H9 (cell line): ENCODE measurements at regions not wholly inside any gene's neighbourhood (a gene's known extent, or its start where the extent isn't known, plus 50 kb on each side); places are given as distances from the start of the nearest gene placed in this dataset.
"Not testable (repeated sequence)": the region's sequence is repeated elsewhere in the genome, so short reads cannot be mapped to it uniquely, and the experiment has no call there.

Experiments used
- DNase-seq: peaks from one replicate; pipeline ENCODE4 v3.0.0-alpha.2; 2017
- H2AFZ ChIP-seq: one replicate; pipeline ENCODE4 v1.6.1; 2013; ENCODE audit warnings: mild to moderate bottlenecking, low read length, control low read depth, moderate library complexity
- H2AK5ac ChIP-seq: 2 replicates; pipeline ENCODE4 v1.6.1; 2013; ENCODE audit warnings: low read length, control low read depth, mixed read lengths; ENCODE audit not compliant: insufficient read length
- H2BK120ac ChIP-seq: one replicate; pipeline ENCODE4 v1.6.1; 2013; ENCODE audit warnings: low read depth, mild to moderate bottlenecking, low read length, control low read depth, inconsistent platforms; ENCODE audit not compliant: poor library complexity, severe bottlenecking
- H2BK12ac ChIP-seq: 2 replicates; pipeline ENCODE4 v1.6.1; 2013; ENCODE audit warnings: low read length, control low read depth, mixed read lengths, low read depth; ENCODE audit not compliant: insufficient read length
- H2BK15ac ChIP-seq: 2 replicates; pipeline ENCODE4 v1.6.1; 2013; ENCODE audit warnings: low read depth, low read length, control low read depth
- H2BK20ac ChIP-seq: one replicate; pipeline ENCODE4 v1.6.1; 2013; ENCODE audit warnings: low read depth, mild to moderate bottlenecking, low read length, control low read depth, inconsistent platforms; ENCODE audit not compliant: poor library complexity, severe bottlenecking
- H2BK5ac ChIP-seq: 2 replicates; pipeline ENCODE4 v1.6.1; 2013; ENCODE audit warnings: low read length, control low read depth, mixed read lengths; ENCODE audit not compliant: insufficient read length
- H3K14ac ChIP-seq: 2 replicates; pipeline ENCODE4 v1.6.1; 2013; ENCODE audit warnings: low read length, control low read depth; ENCODE audit not compliant: insufficient read depth
- H3K18ac ChIP-seq: 2 replicates; pipeline ENCODE4 v1.6.1; 2013; ENCODE audit warnings: low read depth, mild to moderate bottlenecking, mixed read lengths, low read length, control low read depth; ENCODE audit not compliant: insufficient read length
- H3K23ac ChIP-seq: 2 replicates; pipeline ENCODE4 v1.6.1; 2013; ENCODE audit warnings: low read length, control low read depth, mixed read lengths, low read depth; ENCODE audit not compliant: insufficient read length
- H3K23me2 ChIP-seq: 2 replicates; pipeline ENCODE4 v1.6.1; 2013; ENCODE audit warnings: low read depth, mild to moderate bottlenecking, mixed read lengths, low read length, control low read depth; ENCODE audit not compliant: insufficient read length, poor library complexity, severe bottlenecking
- H3K27ac ChIP-seq: 2 replicates; pipeline ENCODE4 v1.5.1; 2013; ENCODE audit warnings: low read length, control low read depth, mixed read lengths, low read depth; ENCODE audit not compliant: insufficient read length
- H3K27me3 ChIP-seq: 2 replicates; pipeline ENCODE4 v1.6.1; 2013; ENCODE audit warnings: low read length, control low read depth, inconsistent platforms; ENCODE audit not compliant: insufficient read depth
- H3K4ac ChIP-seq: 2 replicates; pipeline ENCODE4 v1.6.1; 2013; ENCODE audit warnings: low read depth, mild to moderate bottlenecking, control low read depth, inconsistent platforms, low read length, moderate library complexity
- H3K4me1 ChIP-seq: 2 replicates; pipeline ENCODE4 v1.6.1; 2013; ENCODE audit warnings: low read length, control low read depth, inconsistent platforms; ENCODE audit not compliant: insufficient read depth
- H3K4me2 ChIP-seq: 2 replicates; pipeline ENCODE4 v1.6.1; 2013; ENCODE audit warnings: low read length, control low read depth, mixed read lengths; ENCODE audit not compliant: insufficient read length, insufficient read depth
- H3K56ac ChIP-seq: 2 replicates; pipeline ENCODE4 v1.6.1; 2013; ENCODE audit warnings: low read depth, mild to moderate bottlenecking, mixed read lengths, low read length, control low read depth; ENCODE audit not compliant: insufficient read length
- H3K79me1 ChIP-seq: 2 replicates; pipeline ENCODE4 v1.6.1; 2013; ENCODE audit warnings: low read depth, mild to moderate bottlenecking, moderate library complexity, low read length, control low read depth, inconsistent platforms; ENCODE audit not compliant: insufficient read depth, poor library complexity, severe bottlenecking
- H3K79me2 ChIP-seq: 2 replicates; pipeline ENCODE4 v1.6.1; 2013; ENCODE audit warnings: low read length, control low read depth, inconsistent platforms; ENCODE audit not compliant: insufficient read depth
- H3K9ac ChIP-seq: 2 replicates; pipeline ENCODE4 v1.6.1; 2013; ENCODE audit warnings: low read length, control low read depth, mixed read lengths; ENCODE audit not compliant: insufficient read length; ENCODE audit errors: extremely low read depth
- H3K9me3 ChIP-seq: one replicate; pipeline ENCODE4 v1.6.1; 2013; ENCODE audit warnings: low read depth, low read length, inconsistent platforms; ENCODE audit not compliant: control insufficient read depth
- H3T11ph ChIP-seq: one replicate; pipeline ENCODE4 v1.6.1; 2013; ENCODE audit warnings: mild to moderate bottlenecking, low read length, control low read depth, inconsistent platforms
- H4K20me1 ChIP-seq: one replicate; pipeline ENCODE4 v1.6.1; 2013; ENCODE audit not compliant: control insufficient read depth, insufficient read length, insufficient read depth
- H4K5ac ChIP-seq: 2 replicates; pipeline ENCODE4 v1.6.1; 2013; ENCODE audit warnings: low read depth, mild to moderate bottlenecking, mixed read lengths, low read length, control low read depth; ENCODE audit not compliant: insufficient read length
- H4K8ac ChIP-seq: replicated peaks from 2 replicates; pipeline ENCODE4 v1.6.1; 2013; ENCODE audit warnings: low read length, control low read depth, mixed read lengths, low read depth; ENCODE audit not compliant: insufficient read length
- H4K91ac ChIP-seq: 2 replicates; pipeline ENCODE4 v1.6.1; 2013; ENCODE audit warnings: low read depth, mild to moderate bottlenecking, moderate library complexity, mixed read lengths, low read length, control low read depth; ENCODE audit not compliant: insufficient read length
- H3K27ac Mint-ChIP-seq, 3 experiments: 2 replicates in 2 of 3; 3 replicates in 1 of 3; pipeline ENCODE4 v1.8.0; 2020 to 2021; ENCODE audit warnings: mixed read lengths in 3 of 3, mild to moderate bottlenecking in 1 of 3, moderate library complexity in 1 of 3
- H3K27me3 Mint-ChIP-seq: 2 replicates; pipeline ENCODE4 v1.8.0; 2021; ENCODE audit warnings: low read depth, mild to moderate bottlenecking, moderate library complexity, mixed read lengths
- H3K36me3 Mint-ChIP-seq, 3 experiments: 2 replicates in 2 of 3; 3 replicates in 1 of 3; pipeline ENCODE4 v1.8.0; 2020 to 2021; ENCODE audit warnings: low read depth in 3 of 3, mixed read lengths in 3 of 3; ENCODE audit not compliant: insufficient read depth in 1 of 3
- H3K4me1 Mint-ChIP-seq, 2 experiments: 2 replicates each; pipeline ENCODE4 v1.8.0; 2020; ENCODE audit warnings: mixed read lengths in 2 of 2
- H3K4me3 Mint-ChIP-seq, 2 experiments: 2 replicates in 1 of 2; 3 replicates in 1 of 2; pipeline ENCODE4 v1.8.0; 2020 to 2021; ENCODE audit warnings: mild to moderate bottlenecking in 2 of 2, mixed read lengths in 2 of 2, moderate library complexity in 1 of 2
- H3K9me3 Mint-ChIP-seq, 2 experiments: 2 replicates in 1 of 2; 3 replicates in 1 of 2; pipeline ENCODE4 v1.8.0; 2020; ENCODE audit warnings: mild to moderate bottlenecking in 2 of 2, mixed read lengths in 2 of 2, moderate library complexity in 1 of 2
- WGBS: extraction: QIAGEN DNeasy Blood & Tissue Kit; methylation state at CpG from one replicate; pipeline ENCODE4 v1.1.7; 2013; ENCODE audit warnings: missing lambda C conversion rate, low lambda C conversion rate, mixed read lengths; ENCODE audit not compliant: insufficient read length; ENCODE audit errors: extremely low coverage; 5-methylcytosine and 5-hydroxymethylcytosine counted together

GRCh38 chr14:106474261-106475028 lies 948.1 kb downstream of the TMEM121 start:
- not testable (repeated sequence) for H3K4me2 ChIP-seq, H3K23ac ChIP-seq, H3K79me2 ChIP-seq, H3K56ac ChIP-seq, H2BK120ac ChIP-seq, H3K27me3 Mint-ChIP-seq, H4K91ac ChIP-seq, H3K18ac ChIP-seq, H3K79me1 ChIP-seq, H2AFZ ChIP-seq, H4K20me1 ChIP-seq, H3K9ac ChIP-seq, H3K4ac ChIP-seq, H3K27me3 ChIP-seq, H3K36me3 Mint-ChIP-seq, H4K5ac ChIP-seq, DNase-seq, H2AK5ac ChIP-seq, H2BK20ac ChIP-seq, H3K4me1 ChIP-seq, H3K4me1 Mint-ChIP-seq, H4K8ac ChIP-seq, H3K4me3 Mint-ChIP-seq, H3K27ac Mint-ChIP-seq, H3T11ph ChIP-seq, H3K23me2 ChIP-seq, H3K9me3 ChIP-seq, H2BK12ac ChIP-seq, H3K27ac ChIP-seq, H2BK5ac ChIP-seq, H2BK15ac ChIP-seq, H3K14ac ChIP-seq
- WGBS: no CpG with 5 or more reads among the region's 6 CpGs
- H3K9me3 Mint-ChIP-seq: peaks cover 50 to 53% of the 10 kb centered on the region in 2 experiments

GRCh38 chr14:106475214-106475613 lies 948.8 kb downstream of the TMEM121 start:
- H2BK12ac ChIP-seq, H2BK120ac ChIP-seq, H3K4me2 ChIP-seq, H3K56ac ChIP-seq, H3K14ac ChIP-seq, H2BK15ac ChIP-seq, H3K27me3 Mint-ChIP-seq, H3K4ac ChIP-seq, H4K20me1 ChIP-seq, H3K79me2 ChIP-seq, H3K27ac Mint-ChIP-seq, H2AFZ ChIP-seq, H3T11ph ChIP-seq, H3K79me1 ChIP-seq, H4K5ac ChIP-seq, H3K4me1 Mint-ChIP-seq, H3K18ac ChIP-seq, H2BK20ac ChIP-seq, H3K27ac ChIP-seq, H3K23ac ChIP-seq, H3K4me1 ChIP-seq, H4K8ac ChIP-seq, H3K4me3 Mint-ChIP-seq, H3K9me3 ChIP-seq, H2AK5ac ChIP-seq, H4K91ac ChIP-seq, H3K23me2 ChIP-seq, H3K36me3 Mint-ChIP-seq, H3K27me3 ChIP-seq, DNase-seq, H3K9ac ChIP-seq, H2BK5ac ChIP-seq: not testable (repeated sequence)
- H3K9me3 Mint-ChIP-seq: peaks cover 42 to 45% of the 10 kb centered on the region in 2 experiments
- WGBS: no CpG with 5 or more reads among the region's 3 CpGs
